Kidney epithelial cell (primary cell): ENCODE measurements at regions not wholly inside any gene's neighbourhood (a gene's known extent, or its start where the extent isn't known, plus 50 kb on each side); places are given as distances from the start of the nearest gene placed in this dataset.

Experiments used
- DNase-seq: peaks from one replicate; pipeline ENCODE4 v3.0.0-alpha.2; 2010; ENCODE audit warnings: low read depth
- H3K27me3 ChIP-seq: 2 replicates; pipeline ENCODE4 v1.6.0; 2011; ENCODE audit warnings: low read length; ENCODE audit not compliant: control insufficient read depth, insufficient read depth
- H3K36me3 ChIP-seq: 2 replicates; pipeline ENCODE4 v1.5.1; 2011; ENCODE audit warnings: low read length; ENCODE audit not compliant: control insufficient read depth, insufficient read depth
- H3K4me3 ChIP-seq: 2 replicates; pipeline ENCODE4 v1.5.1; 2011; ENCODE audit warnings: low read depth, mild to moderate bottlenecking, control low read depth, low read length
- TF ChIP-seq, protein P1 (sequence below): IDR thresholded peaks from 2 replicates; pipeline ENCODE4 v1.5.1; 2011; ENCODE audit warnings: mild to moderate bottlenecking, moderate library complexity, low read length, control low read depth, inconsistent platforms; ENCODE audit not compliant: insufficient read depth, poor library complexity, severe bottlenecking

GRCh38 chr21:25097648-25098047 is 509.6 kb downstream of the MRPL39 start:
- H3K4me3 ChIP-seq = no peak overlapping the region
- no peaks in the 10 kb centered on the region for H3K36me3 ChIP-seq
- H3K27me3 ChIP-seq = no peaks in the 10 kb centered on the region
- DNase-seq = no peak
- TF ChIP-seq, protein P1, sequence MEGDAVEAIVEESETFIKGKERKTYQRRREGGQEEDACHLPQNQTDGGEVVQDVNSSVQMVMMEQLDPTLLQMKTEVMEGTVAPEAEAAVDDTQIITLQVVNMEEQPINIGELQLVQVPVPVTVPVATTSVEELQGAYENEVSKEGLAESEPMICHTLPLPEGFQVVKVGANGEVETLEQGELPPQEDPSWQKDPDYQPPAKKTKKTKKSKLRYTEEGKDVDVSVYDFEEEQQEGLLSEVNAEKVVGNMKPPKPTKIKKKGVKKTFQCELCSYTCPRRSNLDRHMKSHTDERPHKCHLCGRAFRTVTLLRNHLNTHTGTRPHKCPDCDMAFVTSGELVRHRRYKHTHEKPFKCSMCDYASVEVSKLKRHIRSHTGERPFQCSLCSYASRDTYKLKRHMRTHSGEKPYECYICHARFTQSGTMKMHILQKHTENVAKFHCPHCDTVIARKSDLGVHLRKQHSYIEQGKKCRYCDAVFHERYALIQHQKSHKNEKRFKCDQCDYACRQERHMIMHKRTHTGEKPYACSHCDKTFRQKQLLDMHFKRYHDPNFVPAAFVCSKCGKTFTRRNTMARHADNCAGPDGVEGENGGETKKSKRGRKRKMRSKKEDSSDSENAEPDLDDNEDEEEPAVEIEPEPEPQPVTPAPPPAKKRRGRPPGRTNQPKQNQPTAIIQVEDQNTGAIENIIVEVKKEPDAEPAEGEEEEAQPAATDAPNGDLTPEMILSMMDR = no peak

DNA sequence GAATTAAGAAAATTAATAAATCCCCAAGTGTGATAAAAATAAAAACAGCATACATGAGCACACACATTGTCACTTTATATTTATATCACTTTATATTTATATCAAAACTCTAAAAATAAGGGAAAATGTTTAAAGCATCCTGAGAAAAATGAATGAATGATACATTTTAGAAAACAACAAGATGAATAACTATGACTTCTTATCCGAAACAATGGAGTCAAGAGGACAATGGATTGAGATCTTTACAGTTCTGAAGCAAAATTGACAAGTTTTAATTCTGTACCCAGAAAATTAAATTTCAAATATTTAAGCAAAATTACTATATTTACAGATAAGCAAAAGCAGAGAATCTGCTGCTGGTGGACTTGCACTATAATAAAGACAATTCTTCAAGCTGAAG is 512.6 kb downstream of the MRPL39 start:
- TF ChIP-seq, protein P1 = no peak
- H3K4me3 ChIP-seq = no peak overlapping the region
- H3K36me3 ChIP-seq = no peaks in the 10 kb centered on the region
- no peak for DNase-seq
- no peaks in the 10 kb centered on the region for H3K27me3 ChIP-seq

DNA sequence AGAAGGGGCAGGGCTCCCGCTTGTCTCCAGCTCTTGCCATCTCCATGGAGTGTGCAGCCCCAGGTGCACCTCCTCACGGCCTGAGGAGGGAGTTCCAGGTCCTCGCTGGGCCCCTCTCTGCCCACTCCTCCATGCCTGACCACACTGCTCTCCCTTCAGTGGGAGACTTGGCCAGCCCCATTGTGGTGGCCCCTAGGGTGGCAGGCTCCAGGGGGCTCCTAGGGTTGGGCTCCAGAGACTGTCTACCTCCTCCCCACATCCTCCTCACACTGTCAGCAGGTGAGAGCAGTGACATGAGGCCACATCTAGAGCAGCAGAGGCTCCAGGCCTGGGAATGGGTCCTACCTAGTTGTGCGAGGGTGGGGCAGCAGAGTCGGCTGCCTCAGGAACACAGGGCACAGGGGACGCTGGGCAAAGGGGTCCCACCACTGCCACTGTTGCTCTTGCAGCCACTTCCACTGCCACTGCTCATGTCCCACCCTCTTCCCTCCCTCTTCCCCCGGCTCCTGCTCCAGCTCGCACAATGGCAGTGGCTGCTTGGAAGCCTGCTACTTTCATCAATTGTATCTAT is 514.8 kb downstream of the MRPL39 start:
- TF ChIP-seq, protein P1 = no peak
- Histone ChIP-seq H3K36me3 (no peaks in the 10 kb centered on the region), H3K27me3 (no peaks in the 10 kb centered on the region), H3K4me3 (no peak overlapping the region)
- DNase-seq = no peak

DNA sequence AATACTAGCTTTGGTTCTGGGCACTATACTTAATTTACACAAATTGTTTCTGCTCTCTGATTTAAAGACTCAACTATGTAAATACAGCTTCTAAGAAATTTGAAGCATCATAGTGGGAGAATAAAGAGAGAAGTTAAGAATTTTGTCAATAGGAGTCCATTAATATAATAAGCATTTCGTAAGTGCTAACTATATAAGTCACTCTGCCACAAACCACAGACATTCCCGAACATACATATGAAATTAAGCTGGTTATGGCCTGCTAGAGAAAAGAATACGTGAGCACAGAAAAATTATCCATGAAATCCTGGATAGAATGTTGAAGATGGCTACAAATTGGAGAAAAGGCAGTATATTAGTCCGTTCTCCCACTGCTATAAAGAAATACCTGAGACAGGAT is 526.2 kb downstream of the MRPL39 start:
- Histone ChIP-seq H3K36me3 (no peaks in the 10 kb centered on the region), H3K4me3 (no peak overlapping the region), H3K27me3 (no peaks in the 10 kb centered on the region)
- no peak for DNase-seq
- TF ChIP-seq, protein P1 = no peak

DNA sequence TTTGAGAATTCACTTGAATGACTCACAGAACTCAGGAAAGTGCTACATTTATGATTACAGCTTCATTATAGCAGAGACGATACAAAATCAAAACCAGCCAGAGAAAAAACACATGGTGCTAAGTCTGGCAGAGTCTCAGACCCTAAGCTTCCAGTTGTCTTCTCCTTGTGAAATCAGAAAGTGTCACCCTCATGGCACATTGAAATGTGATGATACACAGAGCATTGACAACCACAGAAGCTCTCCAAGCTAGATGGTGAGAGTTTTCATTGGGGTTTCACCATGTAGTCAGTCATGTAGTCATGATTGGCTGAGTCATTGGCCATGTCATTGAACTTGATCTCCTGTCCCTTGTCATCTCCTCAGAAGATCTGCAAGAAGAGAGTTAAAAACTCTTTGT is 526.6 kb downstream of the MRPL39 start:
- no peak for DNase-seq
- TF ChIP-seq, protein P1 = no peak

DNA sequence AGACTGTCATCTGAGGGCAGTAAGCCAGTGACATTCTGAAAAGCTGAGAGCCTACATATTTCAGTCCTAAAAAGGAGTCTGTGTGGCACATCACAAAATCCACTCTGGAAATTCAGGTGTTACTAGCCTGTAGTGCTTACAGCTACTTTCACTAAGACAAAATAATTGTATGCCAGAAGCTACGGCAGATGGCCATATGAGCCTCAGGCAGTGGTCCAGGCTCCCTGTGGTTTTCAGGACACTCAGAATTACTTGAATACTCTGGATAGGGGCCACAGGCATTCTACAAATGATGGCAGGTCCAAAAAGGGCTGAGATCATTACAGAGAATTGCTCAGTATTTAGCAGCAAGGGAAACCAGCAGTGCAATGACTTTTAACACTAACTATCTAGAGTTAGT is 527.1 kb downstream of the MRPL39 start:
- Histone ChIP-seq H3K4me3 (no peak overlapping the region), H3K36me3 (no peaks in the 10 kb centered on the region), H3K27me3 (no peaks in the 10 kb centered on the region)
- DNase-seq = no peak
- TF ChIP-seq, protein P1 = no peak

More for the DNA sequence above, 526.6 kb downstream of the MRPL39 start:
- H3K4me3 ChIP-seq = no peak overlapping the region
- no peaks in the 10 kb centered on the region for H3K27me3 ChIP-seq
- H3K36me3 ChIP-seq = no peaks in the 10 kb centered on the region
